ENCODE measurements at regions not wholly inside any gene's neighbourhood (a gene's known extent, or its start where the extent isn't known, plus 50 kb on each side); places are given as distances from the start of the nearest gene placed in this dataset.

DNA sequence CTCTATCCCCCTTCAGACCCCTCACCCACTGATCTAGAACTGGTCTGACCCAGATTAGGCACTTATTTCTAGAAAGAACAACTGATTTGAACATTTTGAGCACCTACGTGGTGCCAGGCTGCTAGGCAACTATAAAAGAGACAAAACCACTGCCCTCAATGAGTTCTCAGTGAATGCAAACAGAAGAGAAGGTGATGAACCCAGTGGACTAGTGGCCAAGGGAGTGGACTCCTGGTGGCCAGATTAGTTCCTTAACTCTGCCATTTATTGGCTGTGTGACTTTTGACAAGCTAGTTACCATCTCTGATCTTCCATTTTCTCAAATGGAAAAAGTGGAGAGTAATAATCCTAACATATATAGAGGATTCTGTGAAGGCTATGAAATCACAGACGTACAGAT, 259.1 kb upstream of the SALL1 start:
- DNase-seq (ENCODE audit: low spot score) = no peak
- ChIA-PET POLR2A (no interaction called here), CTCF (ENCODE audit: unreplicated experiment) (no interaction called here)
- no peak overlapping the region for H3K27ac ChIP-seq (ENCODE audit: low read depth, low read length, poor library complexity, severe bottlenecking)
- no TSS peak for BruUV-seq (replicated peaks)
- no peak overlapping the region for H3K4me3 ChIP-seq (ENCODE audit: low read depth, low read length, poor library complexity, severe bottlenecking)
- TF ChIP-seq, protein P1, sequence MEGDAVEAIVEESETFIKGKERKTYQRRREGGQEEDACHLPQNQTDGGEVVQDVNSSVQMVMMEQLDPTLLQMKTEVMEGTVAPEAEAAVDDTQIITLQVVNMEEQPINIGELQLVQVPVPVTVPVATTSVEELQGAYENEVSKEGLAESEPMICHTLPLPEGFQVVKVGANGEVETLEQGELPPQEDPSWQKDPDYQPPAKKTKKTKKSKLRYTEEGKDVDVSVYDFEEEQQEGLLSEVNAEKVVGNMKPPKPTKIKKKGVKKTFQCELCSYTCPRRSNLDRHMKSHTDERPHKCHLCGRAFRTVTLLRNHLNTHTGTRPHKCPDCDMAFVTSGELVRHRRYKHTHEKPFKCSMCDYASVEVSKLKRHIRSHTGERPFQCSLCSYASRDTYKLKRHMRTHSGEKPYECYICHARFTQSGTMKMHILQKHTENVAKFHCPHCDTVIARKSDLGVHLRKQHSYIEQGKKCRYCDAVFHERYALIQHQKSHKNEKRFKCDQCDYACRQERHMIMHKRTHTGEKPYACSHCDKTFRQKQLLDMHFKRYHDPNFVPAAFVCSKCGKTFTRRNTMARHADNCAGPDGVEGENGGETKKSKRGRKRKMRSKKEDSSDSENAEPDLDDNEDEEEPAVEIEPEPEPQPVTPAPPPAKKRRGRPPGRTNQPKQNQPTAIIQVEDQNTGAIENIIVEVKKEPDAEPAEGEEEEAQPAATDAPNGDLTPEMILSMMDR (conservative IDR thresholded peaks at IDR 0.05; ENCODE audit: low read length) = no peak
- TF ChIP-seq EZH2phosphoT487 (IDR thresholded peaks at IDR 0.05; ENCODE audit: borderline replicate concordance, low read depth, low read length) = no peak
- no peaks in the 10 kb centered on the region for H3K9me2 ChIP-seq (ENCODE audit: insufficient read depth, low read length)
- no peaks in the 10 kb centered on the region for H3K79me2 ChIP-seq (ENCODE audit: insufficient read depth, low read depth, low read length)
- H2AFZ ChIP-seq (ENCODE audit: low read length) = no peak overlapping the region
- H3K9me3 ChIP-seq (ENCODE audit: low read length) = no peaks in the 10 kb centered on the region
- no peaks in the 10 kb centered on the region for H4K20me1 ChIP-seq (ENCODE audit: insufficient read depth, low read length)
- H3K4me2 ChIP-seq (ENCODE audit: low read length) = no peak overlapping the region
- no peaks in the 10 kb centered on the region for H3K4me1 ChIP-seq (ENCODE audit: insufficient read depth, low read length, poor library complexity, severe bottlenecking)
- no peaks in the 10 kb centered on the region for H3K36me3 ChIP-seq (ENCODE audit: insufficient read depth, low read length)
- intact Hi-C loops (cut with micrococcal nuclease; ENCODE audit: unreplicated experiment) = no loop called here

DNA sequence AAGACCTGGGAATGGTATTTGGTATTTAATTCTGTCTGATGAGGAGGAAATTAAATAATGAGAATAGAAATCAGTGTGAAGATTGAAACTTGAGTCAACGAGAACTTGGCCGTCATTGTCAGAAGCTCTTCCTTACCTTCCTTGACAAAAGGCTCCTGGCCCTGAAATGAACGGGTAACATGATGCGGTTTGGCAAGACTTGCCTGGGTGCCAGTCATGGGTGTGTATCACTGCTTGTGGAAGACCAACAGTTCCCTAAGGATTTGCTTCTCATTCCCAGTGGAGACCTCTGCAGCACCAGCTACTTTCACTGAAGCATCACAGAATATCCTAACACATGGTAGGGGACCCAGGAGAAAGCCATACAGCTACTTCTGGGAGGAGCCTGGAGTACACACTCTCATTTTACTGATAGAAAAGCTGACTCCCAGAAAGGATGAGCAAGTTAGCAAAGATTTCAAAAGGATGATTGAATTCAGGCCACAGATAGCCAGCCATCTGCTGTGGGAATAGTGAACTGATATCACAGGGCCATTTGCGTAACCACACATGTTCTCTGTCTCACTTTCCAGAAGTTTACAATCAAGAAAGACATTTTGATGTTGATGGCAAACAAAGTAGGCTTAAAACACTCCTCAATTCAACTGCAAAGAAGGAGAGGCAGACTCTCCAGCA, 258.1 kb upstream of the SALL1 start:
- intact Hi-C loops (cut with micrococcal nuclease; ENCODE audit: unreplicated experiment) = no loop called here
- no TSS peak for BruUV-seq (replicated peaks)
- H3K4me1 ChIP-seq (ENCODE audit: insufficient read depth, low read length, poor library complexity, severe bottlenecking) = no peaks in the 10 kb centered on the region

DNA sequence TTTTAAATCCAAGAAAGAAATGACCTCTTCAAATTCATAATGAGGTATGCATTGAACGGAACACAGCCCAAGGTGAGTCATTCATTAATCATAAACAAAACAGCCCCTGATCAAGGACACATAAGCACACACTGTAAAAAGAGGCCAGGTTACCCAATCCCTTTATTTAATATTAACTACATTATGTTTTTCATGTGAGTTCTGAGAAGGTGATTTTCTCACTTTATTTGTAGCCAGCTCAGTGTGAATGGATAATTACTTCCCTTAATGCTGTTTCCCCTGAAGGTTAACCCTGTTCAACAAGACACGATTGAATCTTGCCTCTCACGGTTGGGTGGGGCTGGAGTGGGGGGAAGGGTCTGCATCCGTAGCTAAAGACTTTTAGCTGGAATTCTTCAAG, 257.3 kb upstream of the SALL1 start:
- no peaks in the 10 kb centered on the region for H3K79me2 ChIP-seq (ENCODE audit: insufficient read depth, low read depth, low read length)
- H3K9me3 ChIP-seq (ENCODE audit: low read length) = no peaks in the 10 kb centered on the region
- no peak overlapping the region for H3K4me2 ChIP-seq (ENCODE audit: low read length)
- no peak overlapping the region for H2AFZ ChIP-seq (ENCODE audit: low read length)
- ChIA-PET POLR2A (interaction anchor here (0.7 kb wide), 1 partner anchor 954 kb away, joined by 3 read pairs; no protein-coding TSS in a partner anchor), CTCF (ENCODE audit: unreplicated experiment) (no interaction called here)
- intact Hi-C loops (cut with micrococcal nuclease; ENCODE audit: unreplicated experiment) = no loop called here
- BruUV-seq (replicated peaks) = no TSS peak
- H3K4me1 ChIP-seq (ENCODE audit: insufficient read depth, low read length, poor library complexity, severe bottlenecking) = no peaks in the 10 kb centered on the region
- no peaks in the 10 kb centered on the region for H4K20me1 ChIP-seq (ENCODE audit: insufficient read depth, low read length)
- H3K4me3 ChIP-seq (ENCODE audit: low read depth, low read length, poor library complexity, severe bottlenecking) = no peak overlapping the region
- TF ChIP-seq EZH2phosphoT487 (IDR thresholded peaks at IDR 0.05; ENCODE audit: borderline replicate concordance, low read depth, low read length) = no peak
- TF ChIP-seq, protein P1 (conservative IDR thresholded peaks at IDR 0.05; ENCODE audit: low read length) = no peak
- no peak overlapping the region for H3K27ac ChIP-seq (ENCODE audit: low read depth, low read length, poor library complexity, severe bottlenecking)
- H3K9me2 ChIP-seq (ENCODE audit: insufficient read depth, low read length) = no peaks in the 10 kb centered on the region
- DNase-seq (ENCODE audit: low spot score) = no peak
- no peaks in the 10 kb centered on the region for H3K36me3 ChIP-seq (ENCODE audit: insufficient read depth, low read length)

More for the DNA sequence above, 258.1 kb upstream of the SALL1 start:
- H3K9me3 ChIP-seq (ENCODE audit: low read length) = no peaks in the 10 kb centered on the region
- H3K4me3 ChIP-seq (ENCODE audit: low read depth, low read length, poor library complexity, severe bottlenecking) = no peak overlapping the region
- no peak overlapping the region for H3K4me2 ChIP-seq (ENCODE audit: low read length)
- H3K79me2 ChIP-seq (ENCODE audit: insufficient read depth, low read depth, low read length) = no peaks in the 10 kb centered on the region
- no peak for DNase-seq (ENCODE audit: low spot score)
- no peaks in the 10 kb centered on the region for H3K9me2 ChIP-seq (ENCODE audit: insufficient read depth, low read length)
- no peak overlapping the region for H2AFZ ChIP-seq (ENCODE audit: low read length)
- ChIA-PET POLR2A (interaction anchor here (0.6 to 0.7 kb wide), 2 partner anchors 13 to 954 kb away, joined by 3 to 4 read pairs; no protein-coding TSS in a partner anchor), CTCF (ENCODE audit: unreplicated experiment) (no interaction called here)
- TF ChIP-seq, protein P1 (conservative IDR thresholded peaks at IDR 0.05; ENCODE audit: low read length) = no peak
- no peak for TF ChIP-seq EZH2phosphoT487 (IDR thresholded peaks at IDR 0.05; ENCODE audit: borderline replicate concordance, low read depth, low read length)
- H4K20me1 ChIP-seq (ENCODE audit: insufficient read depth, low read length) = no peaks in the 10 kb centered on the region
- no peaks in the 10 kb centered on the region for H3K36me3 ChIP-seq (ENCODE audit: insufficient read depth, low read length)
- H3K27ac ChIP-seq (ENCODE audit: low read depth, low read length, poor library complexity, severe bottlenecking) = no peak overlapping the region

Data from OCI-LY7 (cell line).